ENCODE measurements at regions not wholly inside any gene's neighbourhood (a gene's known extent, or its start where the extent isn't known, plus 50 kb on each side); places are given as distances from the start of the nearest gene placed in this dataset.

DNA sequence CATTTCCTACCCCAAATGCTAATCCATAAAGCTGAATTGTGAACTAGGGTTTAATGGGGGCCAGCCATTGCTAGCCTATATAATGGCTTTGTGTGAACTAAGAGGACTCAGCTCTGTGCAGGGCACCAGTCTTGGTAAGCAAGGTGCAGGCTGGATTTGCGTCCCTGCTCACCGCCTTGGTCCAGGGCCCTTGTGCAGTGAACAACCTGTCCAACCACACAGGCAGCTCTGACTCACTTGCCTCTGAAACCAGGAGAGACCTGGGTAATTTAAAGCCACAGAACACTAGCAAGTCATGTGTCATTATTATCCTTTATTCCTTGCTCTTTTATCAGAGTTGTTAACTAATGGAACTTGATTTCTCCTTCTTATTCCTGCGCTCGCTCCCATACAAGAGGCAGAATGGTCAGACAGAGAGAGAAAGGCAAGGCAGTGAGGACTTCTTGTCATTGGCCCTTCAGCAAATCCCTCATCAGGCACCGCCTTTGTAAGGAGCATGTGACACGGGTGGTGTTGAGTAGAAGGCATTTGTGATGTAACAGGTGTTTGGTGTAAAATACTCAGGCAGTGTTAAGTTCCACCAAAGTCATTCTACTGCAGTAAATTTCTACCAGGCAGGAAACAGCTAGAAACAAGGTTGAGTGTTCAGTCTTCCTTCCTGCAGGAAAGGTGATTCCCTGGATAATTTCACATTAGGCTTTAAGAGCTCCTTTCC lies 67.3 kb upstream of the OLIG2 start:
- no peak for TF ChIP-seq CTCF (IDR thresholded peaks at IDR 0.05; ENCODE audit: control extremely low read depth in 1 of 3, insufficient read depth in 1 of 3, low read depth in 1 of 3, low read length in 3 of 3)
- TF ChIP-seq SIX5 (IDR thresholded peaks at IDR 0.05; ENCODE audit: low read depth, low read length), result no peak
- no peak for TF ChIP-seq JUND (IDR thresholded peaks at IDR 0.05; ENCODE audit: low read length)
- no peak for TF ChIP-seq CBX5 (IDR thresholded peaks at IDR 0.05; ENCODE audit: low read depth, low read length)
- TF ChIP-seq, protein P1, sequence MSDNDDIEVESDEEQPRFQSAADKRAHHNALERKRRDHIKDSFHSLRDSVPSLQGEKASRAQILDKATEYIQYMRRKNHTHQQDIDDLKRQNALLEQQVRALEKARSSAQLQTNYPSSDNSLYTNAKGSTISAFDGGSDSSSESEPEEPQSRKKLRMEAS (IDR thresholded peaks at IDR 0.05), result no peak
- TF ChIP-seq KDM4A (IDR thresholded peaks at IDR 0.05; ENCODE audit: low read depth, low read length, severe bottlenecking), result no peak
- TF ChIP-seq SRF (IDR thresholded peaks at IDR 0.05; ENCODE audit: low read depth, low read length), result no peak
- TF ChIP-seq POLR2A (IDR thresholded peaks at IDR 0.05; ENCODE audit: control extremely low read depth in 1 of 2, low read depth in 2 of 2, low read length in 2 of 2), result no peak
- TF ChIP-seq ATF2 (IDR thresholded peaks at IDR 0.05; ENCODE audit: low read length), result no peak
